Endothelial cell of umbilical vein (primary cell): ENCODE measurements at regions not wholly inside any gene's neighbourhood (a gene's known extent, or its start where the extent isn't known, plus 50 kb on each side); places are given as distances from the start of the nearest gene placed in this dataset.

ENCODE experiments used
- BruUV-seq: library from RNA; stranded (reverse); fragments of 400-500 nt; replicated peaks from 2 replicates; lab custom pipeline; 2021; lab: Mats Ljungman, UMichigan
- CTCF ChIA-PET: fragments of 300-600, 350-600 bp; sonication (Branson Sonifier 250); formaldehyde crosslinking; loops from one replicate; lab custom pipeline; 2021; ENCODE audit warnings: antibody characterized with exemption, inconsistent platforms; lab: Charles Lee
- POLR2A ChIA-PET: fragments of 300-600, 350-600 bp; sonication (Branson Sonifier 250); formaldehyde crosslinking; loops from one replicate; lab custom pipeline; 2021; ENCODE audit warnings: antibody characterized with exemption, inconsistent platforms; lab: Charles Lee
- DNase-seq: peaks from one replicate; pipeline ENCODE4 v3.0.0-alpha.2; 2011; ENCODE audit warnings: low read depth, low spot score
- FAIRE-seq: peaks from 2 replicates; lab custom pipeline; 2011; peaks lifted over from hg19 to GRCh38; lab: Jason Lieb, UNC
- H2AFZ ChIP-seq: 2 replicates; pipeline ENCODE4 v1.6.0; 2012; ENCODE audit warnings: low read depth, low read length, control low read depth, inconsistent platforms
- H3K27ac ChIP-seq: 2 replicates; pipeline ENCODE4 v1.5.1; 2011; ENCODE audit warnings: low read depth, mild to moderate bottlenecking, control low read depth, low read length, moderate library complexity; ENCODE audit not compliant: insufficient read depth
- H3K27me3 ChIP-seq, 2 experiments: 2 replicates each; pipeline versions ENCODE4 v1.6.0 to v1.6.1; 2011; ENCODE audit warnings: low read length in 2 of 2, mixed read lengths in 1 of 2; ENCODE audit not compliant: control insufficient read depth in 2 of 2, insufficient read depth in 2 of 2
- H3K36me3 ChIP-seq, 2 experiments: 2 replicates in 1 of 2; 3 replicates in 1 of 2; pipeline ENCODE4 v1.5.1; 2011; ENCODE audit warnings: low read length in 2 of 2, mild to moderate bottlenecking in 1 of 2, moderate library complexity in 1 of 2; ENCODE audit not compliant: control insufficient read depth in 2 of 2, insufficient read depth in 2 of 2; ENCODE audit errors: extremely low read depth in 1 of 2
- H3K4me1 ChIP-seq: 3 replicates; pipeline ENCODE4 v1.5.1; 2011; ENCODE audit warnings: mild to moderate bottlenecking, low read length; ENCODE audit not compliant: control insufficient read depth, insufficient read depth; ENCODE audit errors: extremely low read depth
- H3K4me2 ChIP-seq: 2 replicates; pipeline ENCODE4 v1.6.1; 2011; ENCODE audit warnings: low read length, control low read depth, mixed read lengths; ENCODE audit not compliant: insufficient read depth
- H3K4me3 ChIP-seq, 3 experiments: fragments of 200-600 bp in 1 of 3; sonication (generic), shearing (Covaris generic) in 1 of 3; replicated peaks in 1 of 3; 2 replicates each; pipeline ENCODE4 v1.5.1; 2011 to 2016; ENCODE audit warnings: control low read depth in 3 of 3, low read length in 3 of 3, mild to moderate bottlenecking in 2 of 3, inconsistent platforms in 1 of 3, low read depth in 1 of 3, moderate library complexity in 1 of 3; ENCODE audit not compliant: insufficient read depth in 1 of 3
- H3K79me2 ChIP-seq: 2 replicates; pipeline ENCODE4 v1.6.0; 2012; ENCODE audit warnings: low read length, inconsistent platforms; ENCODE audit not compliant: control insufficient read depth, insufficient read depth
- H3K9ac ChIP-seq: replicated peaks from 2 replicates; pipeline ENCODE3; 2011; ENCODE audit warnings: low read length, control low read depth; ENCODE audit not compliant: insufficient read depth; ENCODE audit errors: extremely low read depth
- H3K9me1 ChIP-seq: replicated peaks from 3 replicates; pipeline ENCODE4 v1.6.0; 2011; ENCODE audit warnings: mild to moderate bottlenecking, low read length; ENCODE audit not compliant: control insufficient read depth, insufficient read depth; ENCODE audit errors: extremely low read depth
- H3K9me3 ChIP-seq: replicated peaks from 2 replicates; pipeline ENCODE4 v1.5.1; 2012; ENCODE audit warnings: low read length, inconsistent platforms; ENCODE audit not compliant: control insufficient read depth, insufficient read depth
- H4K20me1 ChIP-seq: replicated peaks from 2 replicates; pipeline ENCODE3; 2011; ENCODE audit warnings: mild to moderate bottlenecking, low read length; ENCODE audit not compliant: control insufficient read depth, insufficient read depth; ENCODE audit errors: extremely low read depth
- CTCF ChIP-seq, 2 donors: IDR thresholded peaks; 1 replicate in 1 of 2; 2 replicates in 1 of 2; pipeline ENCODE4 v1.5.1; 2011; ENCODE audit warnings: low read length in 2 of 2, mild to moderate bottlenecking in 2 of 2, moderate library complexity in 2 of 2, control low read depth in 1 of 2, inconsistent platforms in 1 of 2, low read depth in 1 of 2; ENCODE audit not compliant: insufficient read depth in 1 of 2; ENCODE audit errors: extremely low read depth in 1 of 2
- EZH2 ChIP-seq: IDR thresholded peaks from 2 replicates; pipeline ENCODE4 v1.6.1; 2012; ENCODE audit warnings: borderline replicate concordance, low read depth, mild to moderate bottlenecking, moderate library complexity, low read length, inconsistent platforms; ENCODE audit not compliant: severe bottlenecking
- FOS ChIP-seq: IDR thresholded peaks from 2 replicates; pipeline ENCODE4 v1.6.1; 2011; ENCODE audit warnings: mild to moderate bottlenecking, low read length, moderate library complexity, borderline replicate concordance; ENCODE audit not compliant: insufficient read depth
- GATA2 ChIP-seq: IDR thresholded peaks from 2 replicates; pipeline ENCODE4 v1.7.0; 2011; ENCODE audit warnings: low read depth, mild to moderate bottlenecking, moderate library complexity, mixed read lengths, low read length; ENCODE audit not compliant: insufficient read length, insufficient read depth
- JUN ChIP-seq: IDR thresholded peaks from 2 replicates; pipeline ENCODE4 v1.6.1; 2011; ENCODE audit warnings: borderline replicate concordance, low read depth; ENCODE audit not compliant: insufficient read length, insufficient read depth
- MAX ChIP-seq: IDR thresholded peaks from 2 replicates; pipeline ENCODE4 v1.6.1; 2011; ENCODE audit not compliant: insufficient read depth, insufficient read length
- MYC ChIP-seq: IDR thresholded peaks from one replicate; pipeline ENCODE4 v1.6.1; 2011; ENCODE audit warnings: mild to moderate bottlenecking, low read depth, low read length
- POLR2A ChIP-seq: IDR thresholded peaks from 2 replicates; pipeline ENCODE4 v1.6.1; 2012; ENCODE audit warnings: low read depth, mild to moderate bottlenecking, control low read depth, low read length
- POLR2AphosphoS5 ChIP-seq: IDR thresholded peaks from 2 replicates; pipeline ENCODE4 v1.6.1; 2012; ENCODE audit warnings: low read depth, mild to moderate bottlenecking, control low read depth, low read length, moderate library complexity; ENCODE audit not compliant: insufficient read depth
- dilution Hi-C: fragments of 300-500 bp; cut with MboI; formaldehyde crosslinking; loops from one replicate; pipeline ENCODE4 v1.15.0; 2019; ENCODE audit warnings: low sequenced_read_pairs; ENCODE audit not compliant: extremely low pct_ligation_motif_present
- intact Hi-C: fragments of 100-400 bp; cut with micrococcal nuclease; formaldehyde crosslinking; loops from one replicate; pipeline ENCODE4 v1.10.0; 2022

GRCh38 chr10:78703593-78703992, 365.2 kb upstream of the ZMIZ1 start:
- Histone ChIP-seq H2AFZ (no peak overlapping the region), H3K9me3 (no peaks in the 10 kb centered on the region), H3K9ac (no peak overlapping the region), H3K79me2 (no peaks in the 10 kb centered on the region), H3K4me1 (peaks cover 19% of the 10 kb centered on the region), H3K4me3 (no peak overlapping the region), H3K4me2 (no peak overlapping the region), H3K27ac (no peak overlapping the region), H3K9me1 (no peaks in the 10 kb centered on the region), H4K20me1 (no peaks in the 10 kb centered on the region), H3K27me3 (no peaks in the 10 kb centered on the region), H3K36me3 (no peaks in the 10 kb centered on the region)
- intact Hi-C loops: loop anchor here (5.0 kb wide), 1 partner anchor 269 kb away; no protein-coding TSS in a partner anchor
- TF ChIP-seq POLR2A (no peak), JUN (no peak), EZH2 (no peak), GATA2 (no peak), POLR2AphosphoS5 (no peak), FOS (no peak), MAX (no peak), CTCF (IDR thresholded peaks at IDR 0.05; ENCODE audit: extremely low read depth in 1 of 2, insufficient read depth in 1 of 2, low read depth in 1 of 2, low read length in 2 of 2) (no peak), MYC (no peak)
- CTCF ChIA-PET: interaction anchor here (1.0 to 1.1 kb wide), 2 partner anchors 10 to 46 kb away, joined by 3 to 4 read pairs; no protein-coding TSS in a partner anchor
- dilution Hi-C loops: no loop called here
- POLR2A ChIA-PET: no interaction called here
- no peak for FAIRE-seq
- BruUV-seq: no TSS peak
- peak; percentile 7 for DNase-seq
